ENCODE measurements at regions not wholly inside any gene's neighbourhood (a gene's known extent, or its start where the extent isn't known, plus 50 kb on each side); places are given as distances from the start of the nearest gene placed in this dataset.

- TF ChIP-seq POLR2A (IDR thresholded peaks at IDR 0.05): no peak
- TF ChIP-seq, protein P1, sequence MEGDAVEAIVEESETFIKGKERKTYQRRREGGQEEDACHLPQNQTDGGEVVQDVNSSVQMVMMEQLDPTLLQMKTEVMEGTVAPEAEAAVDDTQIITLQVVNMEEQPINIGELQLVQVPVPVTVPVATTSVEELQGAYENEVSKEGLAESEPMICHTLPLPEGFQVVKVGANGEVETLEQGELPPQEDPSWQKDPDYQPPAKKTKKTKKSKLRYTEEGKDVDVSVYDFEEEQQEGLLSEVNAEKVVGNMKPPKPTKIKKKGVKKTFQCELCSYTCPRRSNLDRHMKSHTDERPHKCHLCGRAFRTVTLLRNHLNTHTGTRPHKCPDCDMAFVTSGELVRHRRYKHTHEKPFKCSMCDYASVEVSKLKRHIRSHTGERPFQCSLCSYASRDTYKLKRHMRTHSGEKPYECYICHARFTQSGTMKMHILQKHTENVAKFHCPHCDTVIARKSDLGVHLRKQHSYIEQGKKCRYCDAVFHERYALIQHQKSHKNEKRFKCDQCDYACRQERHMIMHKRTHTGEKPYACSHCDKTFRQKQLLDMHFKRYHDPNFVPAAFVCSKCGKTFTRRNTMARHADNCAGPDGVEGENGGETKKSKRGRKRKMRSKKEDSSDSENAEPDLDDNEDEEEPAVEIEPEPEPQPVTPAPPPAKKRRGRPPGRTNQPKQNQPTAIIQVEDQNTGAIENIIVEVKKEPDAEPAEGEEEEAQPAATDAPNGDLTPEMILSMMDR (IDR thresholded peaks at IDR 0.05): no peak
These were observed 157.0 kb upstream of the NDUFV2 start for GRCh38 chr18:8945514-8945913.

Measured in suprapubic skin (tissue), 3 donors.